NCI-H1048 (cell line): ENCODE measurements at regions not wholly inside any gene's neighbourhood (a gene's known extent, or its start where the extent isn't known, plus 50 kb on each side); places are given as distances from the start of the nearest gene placed in this dataset.

Source experiments
- DNase-seq: peaks from one replicate; lab custom pipeline; 2025; lab: John Stamatoyannopoulos, UW

GRCh38 chr6:8743170-8743745 lies 307.9 kb upstream of the SLC35B3 start:
- no peak for DNase-seq

DNA sequence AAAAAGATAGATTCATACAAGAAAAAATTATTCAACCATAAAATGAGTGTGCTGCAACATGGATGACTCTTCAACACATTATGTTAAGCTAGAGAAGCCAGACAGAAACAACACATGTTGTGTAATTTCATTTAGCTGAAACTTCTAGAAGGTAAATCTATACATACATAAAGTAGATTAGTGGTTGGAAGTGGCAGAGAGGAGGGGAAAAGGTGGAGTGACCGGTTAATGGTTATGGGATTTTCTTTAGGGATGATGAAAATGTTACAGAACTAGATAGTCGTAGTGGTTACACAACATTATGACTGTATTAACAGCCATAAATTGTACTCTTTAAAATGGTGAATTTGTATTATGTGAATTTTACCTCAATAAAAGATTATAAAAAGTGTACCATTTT lies 304.1 kb upstream of the SLC35B3 start:
- no peak for DNase-seq

- no peak for DNase-seq
These were observed 303.6 kb upstream of the SLC35B3 start for GRCh38 chr6:8738951-8739350.

DNA sequence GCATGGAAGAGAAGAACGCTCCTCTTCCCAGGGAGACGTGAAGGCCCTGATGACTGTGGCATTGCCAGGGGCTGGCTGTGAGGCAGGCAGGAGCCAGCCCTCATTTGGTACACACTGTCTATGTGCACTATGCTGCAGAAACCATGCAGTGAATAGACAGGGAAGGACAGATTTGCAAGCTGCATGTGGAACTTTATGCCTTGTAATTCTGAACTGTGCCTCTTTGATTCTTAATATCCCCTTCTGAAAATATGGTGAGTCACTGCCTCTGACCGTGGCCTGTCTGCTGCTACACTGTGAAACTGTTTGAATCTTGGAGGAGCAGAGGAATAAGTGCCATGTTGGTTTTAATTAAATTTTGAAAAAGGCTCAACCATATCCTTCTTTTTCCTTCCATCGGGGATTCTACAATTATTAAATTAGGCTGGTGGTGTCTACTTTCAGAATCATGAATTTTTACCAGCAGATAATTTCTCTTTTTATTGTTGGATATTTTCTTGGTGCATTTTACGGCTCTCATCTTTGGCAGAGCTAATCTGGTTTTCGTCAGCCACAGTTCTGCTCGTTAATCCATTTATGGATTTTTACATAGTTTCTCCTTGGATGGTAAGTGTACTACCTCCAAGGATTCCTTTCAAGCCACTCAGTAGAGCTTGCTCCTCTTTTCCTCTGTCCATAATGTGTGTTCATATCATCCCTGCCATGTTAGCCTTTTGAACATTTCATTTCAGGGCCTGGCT lies 301.0 kb upstream of the SLC35B3 start:
- no peak for DNase-seq

- no peak for DNase-seq
These were observed 298.5 kb upstream of the SLC35B3 start for GRCh38 chr6:8733879-8734278.

GRCh38 chr6:8731874-8732273 lies 296.5 kb upstream of the SLC35B3 start:
- DNase-seq, result no peak

DNA sequence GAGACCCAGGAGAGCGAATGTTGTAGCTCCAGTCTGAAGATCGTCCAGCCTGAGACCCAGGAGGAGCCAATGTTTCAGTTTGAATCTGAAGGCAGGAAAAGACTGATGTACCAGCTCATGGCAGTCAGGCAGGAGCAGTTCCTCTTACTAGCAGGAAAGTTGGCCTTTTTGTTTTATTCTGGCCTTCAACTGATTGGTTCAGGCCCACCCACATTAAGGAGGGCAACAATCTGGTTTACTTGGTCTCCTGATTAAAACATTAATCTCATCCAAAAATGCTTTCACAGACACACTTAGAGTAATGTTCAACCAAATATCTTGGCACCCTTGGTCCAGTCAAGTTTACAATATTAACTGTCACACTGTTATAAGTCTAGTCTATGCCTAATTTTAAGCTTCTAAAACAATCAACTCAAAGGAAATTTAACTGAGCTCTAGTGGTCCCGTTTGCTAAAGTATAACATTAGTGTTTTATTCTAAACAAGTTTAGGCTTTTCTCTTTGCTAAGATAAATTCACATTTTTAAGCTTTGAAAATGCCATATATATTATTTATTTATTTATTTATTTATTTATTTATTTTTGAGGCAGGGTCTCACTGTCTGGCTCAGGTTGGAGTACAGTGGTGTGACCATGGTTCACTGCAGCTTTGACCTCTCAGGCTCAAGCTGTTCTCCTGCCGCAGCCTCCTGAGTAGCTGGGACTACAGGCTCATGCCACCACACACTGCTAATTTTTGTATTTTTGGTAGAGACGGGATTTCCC lies 275.5 kb upstream of the SLC35B3 start:
- no peak for DNase-seq

DNA sequence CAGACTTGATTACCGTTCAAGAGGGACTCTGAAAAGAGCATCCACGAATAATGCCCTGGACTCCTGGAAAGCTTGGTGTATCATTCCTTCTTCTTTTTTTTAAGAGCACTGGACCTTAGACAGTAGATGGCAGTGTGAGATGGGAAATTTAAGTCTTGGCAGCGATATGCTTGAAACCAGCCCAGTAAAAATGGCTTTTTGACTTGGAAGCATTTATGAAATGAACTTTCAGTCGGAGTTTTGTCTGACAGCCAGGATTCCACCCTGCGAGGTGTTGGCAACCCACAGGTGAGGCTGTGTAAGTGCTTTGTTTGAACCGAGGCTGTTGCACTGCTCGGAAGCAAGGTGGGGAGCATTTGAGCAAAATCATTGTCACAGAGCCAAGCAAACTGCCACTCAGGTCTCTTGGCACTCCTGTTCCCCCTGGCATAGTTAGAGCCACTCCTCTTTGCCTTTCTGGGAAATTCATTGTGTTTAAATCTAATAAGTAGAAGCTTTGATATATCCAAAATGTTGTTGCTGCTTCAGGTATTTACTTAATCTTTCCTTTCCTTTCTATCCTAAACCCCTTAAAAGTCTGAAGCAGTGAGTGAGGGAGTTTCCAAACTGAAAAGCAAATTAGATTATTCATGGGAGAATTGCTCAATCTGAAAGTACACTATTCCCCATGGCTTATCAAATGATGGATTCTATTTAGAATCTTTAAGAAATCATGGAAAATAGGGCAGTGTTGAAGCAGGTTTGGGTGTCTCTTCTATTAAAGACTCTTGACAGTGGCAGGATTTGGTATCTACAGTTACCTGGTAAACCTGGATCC lies 272.8 kb upstream of the SLC35B3 start:
- DNase-seq, result no peak

DNA sequence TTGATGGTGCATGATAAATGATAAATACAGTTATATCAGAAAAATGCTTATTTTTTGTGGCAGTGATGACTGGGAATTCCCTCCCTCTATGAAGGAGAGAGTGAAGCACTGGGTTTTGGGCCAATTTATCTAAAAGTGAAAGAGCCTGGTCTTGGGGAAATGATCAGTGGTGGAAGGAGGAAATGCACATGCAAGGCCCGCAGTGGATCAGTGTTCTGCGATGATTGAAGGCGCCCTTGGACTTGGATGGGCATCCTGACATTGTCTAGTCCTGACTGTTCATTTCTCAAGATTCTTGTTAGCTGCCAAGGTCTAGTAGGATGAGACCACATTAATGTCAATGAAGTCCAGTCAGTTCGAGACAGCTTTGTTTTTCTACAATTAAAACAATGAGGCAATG lies 272.0 kb upstream of the SLC35B3 start:
- no peak for DNase-seq

DNA sequence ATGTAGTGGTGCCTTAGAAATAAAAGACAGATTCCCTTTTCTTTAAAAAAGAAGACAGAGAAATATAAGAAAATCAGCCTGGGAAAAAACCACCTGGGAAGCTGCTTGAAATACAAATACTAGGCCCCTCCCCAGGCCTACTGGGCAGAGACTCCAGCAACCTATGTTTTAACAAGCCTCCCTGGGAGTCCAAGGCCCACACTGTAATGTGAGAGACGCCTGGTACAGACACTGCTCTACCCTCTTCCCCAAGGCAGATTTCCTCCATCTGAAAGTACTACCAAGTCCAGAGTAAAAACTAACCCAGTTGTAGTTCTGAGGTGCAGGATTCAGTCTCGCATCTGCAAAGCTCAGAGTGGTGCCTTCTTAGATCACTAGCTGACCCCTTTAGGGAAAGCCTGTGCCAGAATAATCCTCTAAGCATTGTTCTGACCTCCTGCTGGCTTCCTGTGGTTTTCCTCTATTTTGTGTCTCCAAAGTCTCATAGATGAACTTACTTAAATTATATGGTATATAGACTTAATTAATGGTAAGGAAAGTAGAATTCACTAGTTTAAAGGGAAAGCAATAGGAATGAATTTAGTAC lies 270.2 kb upstream of the SLC35B3 start:
- no peak for DNase-seq

- no peak for DNase-seq
These were observed 267.7 kb upstream of the SLC35B3 start for GRCh38 chr6:8703059-8703458.

- DNase-seq, result no peak
These were observed 253.5 kb upstream of the SLC35B3 start for GRCh38 chr6:8688821-8689220.

GRCh38 chr6:8686077-8686476 lies 250.7 kb upstream of the SLC35B3 start:
- no peak for DNase-seq

GRCh38 chr6:8683204-8683603 lies 247.9 kb upstream of the SLC35B3 start:
- DNase-seq, result no peak

DNA sequence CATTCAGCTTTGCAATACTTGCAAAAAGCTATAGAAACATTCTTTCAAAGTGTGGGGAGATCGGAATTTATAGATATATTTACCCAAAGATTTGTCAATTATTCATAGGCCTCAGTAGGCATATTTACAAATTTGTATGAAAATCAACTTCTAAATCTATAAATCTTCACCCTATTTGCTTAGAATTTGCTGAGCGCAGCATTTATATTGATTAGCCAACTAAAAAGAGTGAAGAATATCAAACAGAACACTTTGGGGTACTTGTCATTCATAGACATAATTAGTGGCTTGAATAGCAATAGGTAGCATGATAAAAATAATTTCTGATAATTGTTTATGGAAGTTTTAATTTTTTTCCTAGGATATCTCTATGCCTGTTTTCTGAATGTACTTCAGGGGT lies 244.5 kb upstream of the SLC35B3 start:
- DNase-seq, result no peak

- DNase-seq, result no peak
These were observed 243.1 kb upstream of the SLC35B3 start for GRCh38 chr6:8678466-8678865.

GRCh38 chr6:8674126-8674525 lies 238.8 kb upstream of the SLC35B3 start:
- DNase-seq, result no peak

- no peak for DNase-seq
These were observed 237.5 kb upstream of the SLC35B3 start for GRCh38 chr6:8672882-8673281.

- no peak for DNase-seq
These were observed 235.4 kb upstream of the SLC35B3 start for GRCh38 chr6:8670792-8671191.

DNA sequence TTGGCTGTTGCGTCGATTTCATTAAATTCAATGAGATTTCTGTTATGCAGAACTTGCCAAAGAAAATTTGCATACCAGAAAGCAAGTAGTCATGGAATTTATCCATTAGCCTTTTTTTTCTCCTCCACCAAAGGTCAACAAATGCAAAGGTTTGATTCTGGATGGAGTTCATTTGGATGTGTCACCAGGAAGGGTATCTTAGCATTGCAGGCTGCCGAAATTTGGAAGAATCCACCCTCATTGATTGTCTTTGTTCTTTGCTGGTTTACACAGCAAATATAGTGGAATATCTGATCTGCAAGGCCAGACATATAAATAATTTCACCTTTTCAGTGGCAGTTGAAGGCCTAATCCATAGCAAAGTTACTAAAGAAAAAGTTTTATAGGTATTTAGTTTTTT lies 229.4 kb upstream of the SLC35B3 start:
- DNase-seq, result no peak

- DNase-seq, result no peak
These were observed 228.7 kb upstream of the SLC35B3 start for GRCh38 chr6:8664070-8664469.
